SU-DHL-6 (cell line): ENCODE measurements at regions not wholly inside any gene's neighbourhood (a gene's known extent, or its start where the extent isn't known, plus 50 kb on each side); places are given as distances from the start of the nearest gene placed in this dataset.

ENCODE experiments used
- CTCF ChIP-seq: fragments of 200-600 bp; sonication (generic); IDR thresholded peaks from one replicate; pipeline ENCODE4 v1.5.1; 2017; ENCODE audit warnings: antibody characterized with exemption, mild to moderate bottlenecking, low read length, moderate library complexity; ENCODE audit not compliant: insufficient read depth, poor library complexity, severe bottlenecking
- EZH2phosphoT487 ChIP-seq: fragments of 200-600 bp; sonication (generic), shearing (Covaris generic); conservative IDR thresholded peaks from 2 replicates; pipeline ENCODE4 v1.6.1; 2018; ENCODE audit warnings: mild to moderate bottlenecking, antibody characterized with exemption, low read length, moderate library complexity, mixed read lengths

GRCh38 chr7:26429168-26429567, 137.5 kb downstream of the SNX10 start:
- TF ChIP-seq CTCF (no peak), EZH2phosphoT487 (no peak)
